ENCODE measurements at regions not wholly inside any gene's neighbourhood (a gene's known extent, or its start where the extent isn't known, plus 50 kb on each side); places are given as distances from the start of the nearest gene placed in this dataset.

DNA sequence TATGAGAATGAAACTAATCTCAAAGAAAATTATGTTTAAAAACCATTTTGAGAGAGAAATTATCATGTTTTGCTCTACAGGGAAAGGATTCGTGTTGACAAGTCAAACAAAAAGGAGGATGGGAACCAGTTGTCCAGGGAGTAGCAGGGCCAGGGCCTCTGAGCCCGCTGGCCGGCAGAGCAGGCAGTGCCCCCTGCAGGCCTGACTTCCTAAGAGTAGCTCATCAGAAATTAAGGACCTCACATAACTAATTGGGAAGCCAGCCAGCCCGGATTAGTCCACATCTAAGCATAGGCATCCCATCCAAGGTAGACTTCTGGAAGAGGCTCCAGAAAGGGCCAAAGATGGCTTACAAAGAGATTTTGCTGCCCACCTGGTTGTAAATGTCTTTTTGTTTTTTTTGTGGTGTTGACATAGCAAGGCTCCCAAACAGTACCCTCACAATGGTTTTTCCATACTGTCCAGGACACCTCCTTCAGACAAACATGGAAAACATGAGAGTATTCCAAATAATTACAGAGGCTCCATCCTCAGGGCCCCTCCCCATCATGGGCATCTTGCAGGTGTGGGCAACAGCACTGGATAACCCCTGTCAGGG, 241.2 kb upstream of the TANK start:
- peak; percentile 51 for DNase-seq (ENCODE audit: low spot score)

DNA sequence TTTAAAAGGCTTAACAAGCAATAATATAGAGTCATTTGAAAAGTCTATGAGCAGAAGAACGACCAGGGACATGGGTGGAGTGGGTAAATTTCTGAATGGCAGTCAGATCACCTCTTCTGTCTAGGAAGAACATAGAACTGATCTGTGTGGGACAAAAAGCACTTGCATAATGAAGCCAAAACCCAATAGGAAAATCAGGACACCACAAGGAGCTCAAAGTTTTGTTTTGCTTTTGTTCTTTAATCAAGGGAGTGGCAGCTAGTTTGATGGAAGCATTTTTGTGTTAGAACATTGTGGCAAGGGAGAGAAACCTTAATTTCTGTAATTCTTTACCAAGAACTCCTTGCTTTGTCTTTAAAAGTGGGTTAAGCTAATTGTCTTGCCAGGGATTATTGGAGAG, 240.2 kb upstream of the TANK start:
- no peak for DNase-seq (ENCODE audit: low spot score)

DNA sequence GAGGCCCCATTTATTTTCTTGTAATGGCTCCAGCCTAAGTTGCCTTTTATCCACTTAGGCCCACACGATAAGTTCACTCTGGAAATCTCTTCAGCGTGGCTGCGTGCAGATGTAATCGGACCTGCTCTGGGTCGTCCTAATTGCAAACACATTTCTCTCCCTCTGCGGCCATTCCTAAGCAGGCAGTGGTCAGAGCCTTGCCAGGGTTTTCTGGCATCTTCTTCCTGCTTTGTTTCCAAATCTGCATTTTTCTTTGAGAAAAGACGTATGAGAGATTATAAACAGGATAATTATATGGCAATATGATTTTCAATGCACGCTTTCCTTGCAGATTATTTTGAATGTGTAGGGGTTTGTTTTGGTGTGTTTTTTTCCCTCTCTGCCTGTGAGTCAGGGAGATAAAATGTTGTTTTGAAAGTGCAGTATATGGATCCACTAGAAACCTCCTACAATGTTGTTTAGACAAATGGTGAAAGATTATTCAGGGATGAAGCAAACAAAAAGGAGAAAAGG, 239.4 kb upstream of the TANK start:
- DNase-seq (ENCODE audit: low spot score), result peak; percentile 81

DNA sequence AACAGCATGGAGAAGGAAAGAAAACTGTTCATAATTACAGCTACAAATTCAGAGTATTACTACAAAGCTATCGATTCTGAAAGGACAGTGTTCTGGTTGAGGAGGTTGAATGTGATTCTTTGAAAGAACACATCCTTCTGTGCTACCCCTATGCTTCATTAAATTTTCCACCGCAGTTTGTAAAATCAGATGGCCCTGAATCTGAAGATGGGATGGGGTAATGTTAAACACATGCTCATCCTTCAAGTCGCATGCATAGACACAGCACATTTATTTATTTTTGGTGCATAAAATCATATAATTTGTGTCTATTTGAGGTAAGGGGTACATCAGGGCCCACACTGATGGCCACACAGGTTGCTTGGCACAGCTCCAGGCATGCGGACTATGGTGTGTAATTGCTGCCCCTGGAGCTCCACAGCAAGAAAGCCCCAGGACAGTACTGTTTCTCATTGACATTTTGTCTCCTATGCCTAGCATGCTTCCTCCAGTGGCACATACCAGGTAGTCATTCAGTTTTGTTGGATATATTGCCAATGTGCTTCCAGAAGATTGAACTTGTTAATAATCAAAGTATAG, 238.8 kb upstream of the TANK start:
- DNase-seq (ENCODE audit: low spot score), result no peak

DNA sequence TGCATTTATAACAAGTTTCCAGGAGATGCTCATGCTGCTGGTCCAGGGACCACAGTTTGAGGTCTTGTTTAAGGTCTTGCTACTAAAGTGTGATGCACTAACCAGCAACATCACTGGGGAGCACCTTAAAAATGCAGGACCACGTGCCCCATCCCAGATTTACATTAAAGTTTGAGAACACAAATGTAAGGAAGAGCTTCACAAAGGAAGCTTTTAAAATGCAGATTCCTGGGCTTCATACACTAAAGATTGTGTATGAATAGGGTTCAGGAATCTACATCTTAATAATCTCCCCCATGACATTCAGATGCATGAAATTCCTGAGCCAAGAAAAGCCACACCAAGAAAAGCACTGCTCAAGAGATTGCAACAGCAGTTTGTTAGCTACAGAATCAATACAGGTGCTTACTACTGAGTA, 235.3 kb upstream of the TANK start:
- no peak for DNase-seq (ENCODE audit: low spot score)

DNA sequence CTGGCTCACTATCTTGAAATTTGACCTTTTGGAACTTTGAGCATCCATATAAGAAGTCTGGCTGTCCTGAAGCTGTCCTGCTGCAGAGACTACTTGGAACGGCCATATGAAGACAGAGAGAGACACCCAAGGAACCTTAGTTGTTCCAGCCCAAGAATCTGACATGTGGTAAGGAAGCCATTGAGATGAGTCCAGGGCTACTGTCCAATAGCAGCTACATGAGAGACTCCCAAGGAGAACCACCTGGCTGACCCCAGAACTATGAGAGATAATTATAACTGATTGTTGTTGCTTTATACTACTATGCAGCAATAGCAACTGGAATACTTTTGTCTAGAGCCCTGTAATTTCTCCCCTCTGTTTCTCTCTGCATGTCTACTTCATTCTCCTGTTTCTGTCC, 234.3 kb upstream of the TANK start:
- no peak for DNase-seq (ENCODE audit: low spot score)

DNA sequence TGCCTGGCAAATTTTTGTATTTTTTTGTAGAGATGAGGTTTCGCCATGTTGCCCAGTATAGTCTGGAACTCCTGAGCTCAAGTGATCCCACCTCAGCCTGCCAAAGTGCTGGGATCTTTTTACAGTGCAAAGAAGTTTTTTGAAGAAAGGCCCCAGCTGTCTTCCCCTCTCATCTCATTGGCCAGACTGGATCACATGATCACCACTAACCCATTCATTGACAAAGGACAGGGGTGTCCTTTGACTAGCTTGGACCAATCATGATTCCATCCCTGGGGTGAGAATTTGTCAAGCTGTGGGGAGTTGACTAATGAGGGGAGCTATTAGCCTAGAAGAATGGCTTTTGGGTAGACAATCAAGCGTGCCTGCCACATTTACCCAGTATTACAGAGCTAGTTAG, 232.9 kb upstream of the TANK start:
- DNase-seq (ENCODE audit: low spot score), result no peak

DNA sequence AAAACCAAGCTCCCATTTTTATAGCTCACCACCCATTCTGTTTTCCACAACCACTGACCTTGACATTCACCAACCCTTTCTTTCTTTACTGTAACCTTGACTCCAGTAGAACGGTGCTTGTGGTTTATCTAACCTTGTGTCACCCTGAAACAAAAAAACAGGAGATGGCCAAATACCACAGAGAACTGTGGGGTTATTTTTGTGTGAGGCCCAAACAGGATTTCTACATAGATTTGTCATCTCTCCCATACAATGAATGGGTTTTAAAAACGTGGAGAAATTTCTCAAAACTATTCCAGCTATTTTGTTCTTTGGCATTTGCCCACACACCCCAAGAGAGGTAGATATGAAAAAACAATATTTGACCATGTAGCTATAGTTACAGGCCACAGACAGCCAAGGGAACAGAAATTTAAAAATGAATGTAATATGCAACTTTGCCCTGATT, 231.3 kb upstream of the TANK start:
- no peak for DNase-seq (ENCODE audit: low spot score)

DNA sequence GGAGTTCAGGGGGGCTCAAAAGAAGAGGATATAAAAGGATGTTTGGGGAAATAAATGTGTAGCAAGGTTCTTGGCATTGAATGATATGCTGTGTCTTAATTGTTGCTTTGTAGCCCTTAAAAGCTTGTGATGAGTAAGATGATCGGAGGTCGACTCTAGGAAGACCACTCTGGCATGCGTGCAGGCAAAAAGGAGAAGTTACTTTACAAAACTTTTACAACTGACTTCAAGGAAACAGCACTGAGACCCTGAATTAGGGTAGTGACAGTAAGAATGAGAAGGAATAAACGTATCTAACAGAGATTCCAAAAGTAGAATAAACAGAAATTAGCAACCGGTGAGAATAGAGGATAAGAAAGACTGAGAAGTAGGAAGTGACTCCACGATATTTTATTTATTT, 228.7 kb upstream of the TANK start:
- no peak for DNase-seq (ENCODE audit: low spot score)

DNA sequence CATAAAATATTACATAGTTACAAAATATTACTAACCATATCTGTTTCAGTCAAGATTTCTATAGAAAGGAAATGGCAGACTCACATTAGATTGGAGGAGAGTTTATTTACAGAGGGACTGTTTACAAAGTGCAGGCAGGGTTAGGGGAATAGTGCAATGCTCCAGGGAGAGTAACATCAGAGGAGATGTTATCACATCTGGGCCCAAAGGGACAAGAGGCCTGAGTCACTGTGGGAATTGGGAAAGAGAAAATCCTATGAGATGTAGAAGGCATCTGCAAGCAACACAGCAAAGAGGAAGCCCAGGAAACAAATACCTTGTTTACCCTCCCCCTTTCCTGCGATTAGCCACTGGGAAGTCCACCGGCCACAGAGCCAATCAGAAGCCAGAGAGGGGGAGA, 227.3 kb upstream of the TANK start:
- DNase-seq (ENCODE audit: low spot score), result peak; percentile 37

DNA sequence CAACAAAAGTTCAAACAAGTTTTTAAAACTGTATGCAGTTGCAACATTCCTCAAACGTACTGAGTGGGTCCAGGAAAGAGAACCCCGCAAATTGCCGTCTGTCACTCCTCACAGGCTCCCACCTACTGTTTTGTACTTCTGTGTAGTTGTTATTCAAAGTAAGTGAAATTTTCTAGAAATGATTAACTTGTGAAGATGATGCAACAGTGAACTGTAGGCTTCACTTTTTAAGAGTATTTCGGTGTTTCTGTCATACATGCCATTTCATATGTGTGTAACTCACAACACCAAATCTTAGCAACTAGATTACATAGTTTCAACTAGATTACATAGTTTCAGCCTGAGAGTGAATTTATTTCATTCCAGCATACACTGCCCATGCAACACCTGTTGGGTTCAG, 226.0 kb upstream of the TANK start:
- no peak for DNase-seq (ENCODE audit: low spot score)

DNA sequence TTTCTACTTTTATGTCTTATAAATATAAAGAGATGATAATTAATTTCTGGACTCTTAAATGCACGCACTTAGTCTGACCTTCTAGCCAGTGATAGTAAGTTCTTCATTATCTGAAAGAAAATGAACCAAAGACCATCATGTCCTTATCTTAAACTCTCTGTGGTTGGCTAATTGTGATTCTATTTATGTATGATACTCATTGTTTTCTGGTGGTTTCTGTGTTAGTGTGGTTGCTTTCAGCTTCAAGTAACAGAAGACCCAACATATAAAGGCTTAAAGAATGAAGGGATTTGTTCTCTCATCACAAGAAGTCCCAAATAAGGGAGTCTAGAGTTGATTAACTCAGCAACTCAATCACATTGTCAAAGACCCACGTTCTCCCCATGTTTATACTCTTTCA, 225.2 kb upstream of the TANK start:
- no peak for DNase-seq (ENCODE audit: low spot score)

DNA sequence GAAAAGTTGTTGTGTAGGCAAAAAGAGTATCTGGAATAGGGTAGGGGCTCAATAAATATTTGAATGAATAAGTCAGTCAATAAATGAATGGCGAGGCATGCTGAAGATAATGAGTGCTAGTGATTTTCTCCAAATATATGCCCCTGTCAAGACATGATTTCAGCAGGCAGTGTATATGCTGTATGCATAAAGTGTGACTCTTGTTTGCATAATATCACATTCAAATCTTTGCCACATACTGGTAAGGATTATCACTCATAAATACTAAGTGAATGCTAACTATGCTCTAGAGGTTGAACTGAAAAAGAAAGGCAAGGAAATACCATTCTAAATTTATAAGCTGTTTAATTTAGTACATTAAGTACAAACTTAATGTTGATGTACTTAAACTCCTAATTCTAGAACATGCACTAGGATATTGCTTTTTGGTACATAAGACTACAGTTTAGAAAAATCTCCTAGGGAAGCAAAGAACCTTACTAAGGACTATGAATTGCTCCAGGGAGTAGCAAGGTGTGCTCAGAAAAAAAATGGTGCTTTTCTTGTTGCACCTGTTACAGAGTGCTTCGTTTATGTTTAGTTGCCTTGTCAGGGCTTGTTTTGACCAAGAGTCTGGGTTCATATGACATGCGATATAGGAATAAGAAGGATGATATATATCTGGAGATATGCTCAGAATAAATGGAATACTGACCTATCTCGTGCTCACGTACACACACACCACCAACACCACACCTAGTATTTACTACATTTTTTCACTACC, 224.0 kb upstream of the TANK start:
- DNase-seq (ENCODE audit: low spot score), result no peak

DNA sequence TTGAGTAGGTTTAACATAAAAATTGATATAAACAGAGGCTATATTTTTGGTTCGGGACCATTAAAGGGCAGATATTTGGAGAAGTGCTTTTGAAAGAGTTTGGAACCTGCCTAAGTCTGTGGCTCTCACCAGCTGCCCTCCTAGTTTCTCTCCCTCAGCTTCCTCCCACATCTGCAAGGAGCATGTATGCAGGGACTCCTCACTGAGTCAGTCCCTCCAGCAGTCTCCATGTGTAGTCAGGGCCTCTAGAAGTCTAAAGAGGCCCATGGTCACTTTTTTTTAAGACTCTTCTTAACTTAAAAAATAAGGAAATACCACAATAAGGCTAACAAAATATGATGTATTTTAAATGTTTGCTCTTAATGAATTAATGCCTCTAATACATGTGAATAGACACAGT, 220.0 kb upstream of the TANK start:
- no peak for DNase-seq (ENCODE audit: low spot score)

DNA sequence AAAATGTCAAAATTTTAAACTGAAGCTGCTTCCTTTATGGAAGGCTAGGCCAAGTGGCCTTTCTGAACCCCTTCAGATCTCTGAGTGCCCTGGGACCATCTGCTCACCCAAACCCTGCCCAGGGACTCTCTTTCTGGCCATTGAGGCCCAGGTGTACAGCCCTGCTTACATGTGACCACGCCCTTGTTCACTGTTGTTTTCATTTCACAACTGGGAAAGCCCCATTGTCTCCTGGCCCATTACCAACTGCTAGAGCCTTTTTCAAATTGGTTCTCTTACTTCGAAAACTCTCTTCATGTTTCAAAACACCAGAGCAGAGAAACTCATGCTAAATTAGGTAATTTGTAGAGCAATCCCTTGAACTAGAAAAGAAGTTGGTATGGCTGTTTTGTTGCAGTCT, 219.5 kb upstream of the TANK start:
- DNase-seq (ENCODE audit: low spot score), result no peak

DNA sequence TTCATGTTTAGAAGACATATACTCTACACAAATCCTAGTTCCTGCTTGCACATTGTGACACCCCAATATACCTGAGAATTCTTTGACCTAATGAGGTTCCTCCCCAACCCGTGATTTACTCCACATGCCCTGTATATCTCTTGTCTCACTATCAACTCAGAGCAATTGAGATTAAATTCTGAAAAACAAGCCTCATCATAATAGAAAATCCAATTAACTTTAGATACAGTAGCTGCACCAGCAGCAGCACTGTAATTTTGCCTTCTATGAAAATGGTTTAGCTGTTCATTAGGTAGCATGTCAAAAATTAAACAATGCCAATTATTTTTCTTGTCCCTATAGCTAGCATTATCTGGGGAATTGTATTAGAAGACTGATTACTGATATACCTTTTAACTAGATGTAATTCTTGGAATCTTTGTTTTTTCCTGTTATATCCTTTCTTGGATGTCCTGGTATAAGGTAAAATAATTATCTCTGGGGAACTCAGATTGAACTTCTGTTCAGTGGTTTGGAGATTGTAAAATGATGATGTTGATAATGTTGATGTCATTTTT, 218.9 kb upstream of the TANK start:
- DNase-seq (ENCODE audit: low spot score), result no peak

DNA sequence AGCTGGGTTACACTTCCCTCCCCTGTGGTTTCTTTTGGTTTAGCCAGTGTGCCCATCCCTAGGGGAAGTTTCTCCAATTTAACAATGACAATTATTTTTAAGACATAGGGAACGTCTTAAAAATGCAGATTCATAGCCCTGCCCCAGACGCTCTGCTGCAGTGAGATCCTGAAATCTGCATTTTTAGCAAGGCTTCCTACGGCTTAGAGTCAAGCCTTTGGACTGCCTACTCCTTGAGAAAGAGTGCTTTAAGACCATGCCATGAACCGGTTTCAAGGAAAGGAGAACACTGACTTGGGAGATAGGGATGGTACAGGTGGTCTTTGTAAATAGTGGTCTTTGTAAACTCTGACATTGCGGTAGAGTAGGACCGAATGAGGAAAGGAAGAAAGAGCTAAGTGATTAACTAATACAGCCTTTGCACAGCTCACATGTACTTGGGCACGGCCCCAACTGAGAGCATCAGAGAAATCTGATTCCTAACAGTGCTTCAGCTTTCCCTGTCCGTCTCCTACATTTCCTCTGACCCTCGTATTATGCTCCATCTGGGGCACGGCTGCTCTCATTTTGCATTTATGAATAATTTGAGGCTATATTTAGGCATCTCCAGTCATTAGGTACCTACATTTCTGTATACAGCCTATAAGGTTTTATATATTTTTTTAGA, 217.6 kb upstream of the TANK start:
- no peak for DNase-seq (ENCODE audit: low spot score)

DNA sequence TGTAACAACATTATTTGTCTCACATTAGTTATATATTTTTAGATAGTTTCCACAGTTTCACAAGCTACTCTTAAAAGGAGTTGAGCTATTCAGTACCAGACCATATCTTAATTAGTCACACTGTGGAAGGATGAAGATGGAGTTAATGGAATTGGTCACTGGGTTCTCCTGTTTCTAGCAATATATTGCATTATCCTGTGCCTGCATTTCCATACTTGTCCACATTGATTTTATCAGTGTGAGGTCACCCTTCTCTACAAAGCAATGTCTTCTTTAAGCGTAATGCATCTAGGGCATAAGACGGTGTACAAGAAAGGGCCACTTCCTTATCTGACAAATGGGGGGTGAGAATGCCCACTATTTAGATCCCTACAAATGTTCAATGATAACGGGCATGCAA, 216.8 kb upstream of the TANK start:
- no peak for DNase-seq (ENCODE audit: low spot score)

DNA sequence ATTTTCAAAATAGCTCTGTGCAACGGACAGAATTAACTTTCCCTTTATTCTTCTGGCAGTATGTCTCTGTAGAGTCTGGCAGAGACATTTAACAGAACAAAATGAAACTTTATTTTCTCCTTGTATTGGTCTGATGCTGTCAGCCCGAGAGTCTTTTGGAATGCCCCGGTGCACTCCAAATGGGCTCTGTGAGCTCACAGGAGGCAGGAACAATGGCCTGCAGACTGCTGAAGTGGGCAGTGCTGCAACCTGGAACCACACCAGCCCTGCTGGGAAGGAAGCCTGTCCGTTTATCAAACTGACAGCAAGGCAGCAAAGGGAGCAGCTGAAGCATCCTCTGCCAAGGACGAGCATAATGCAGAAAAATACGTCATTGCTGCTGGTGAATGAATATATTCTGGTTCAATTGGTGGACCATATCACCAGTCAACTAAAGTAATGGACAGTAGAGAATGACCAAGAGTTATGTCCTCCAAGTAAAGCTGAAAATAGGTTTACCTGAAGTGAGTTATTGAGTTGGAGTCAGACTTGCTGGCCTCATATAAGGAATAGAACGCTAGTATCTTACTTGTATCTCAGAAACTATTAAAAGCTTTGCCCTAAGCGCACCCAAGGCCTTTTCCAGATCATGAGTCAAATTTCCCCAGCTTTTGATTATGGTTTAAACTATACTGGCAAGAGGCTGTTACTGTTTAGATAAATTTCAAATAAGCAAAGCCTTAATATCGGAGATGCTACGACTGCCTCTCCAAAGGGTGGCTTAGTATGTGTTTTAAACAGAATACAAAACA, 207.6 kb upstream of the TANK start:
- peak; percentile 29 for DNase-seq (ENCODE audit: low spot score)

DNA sequence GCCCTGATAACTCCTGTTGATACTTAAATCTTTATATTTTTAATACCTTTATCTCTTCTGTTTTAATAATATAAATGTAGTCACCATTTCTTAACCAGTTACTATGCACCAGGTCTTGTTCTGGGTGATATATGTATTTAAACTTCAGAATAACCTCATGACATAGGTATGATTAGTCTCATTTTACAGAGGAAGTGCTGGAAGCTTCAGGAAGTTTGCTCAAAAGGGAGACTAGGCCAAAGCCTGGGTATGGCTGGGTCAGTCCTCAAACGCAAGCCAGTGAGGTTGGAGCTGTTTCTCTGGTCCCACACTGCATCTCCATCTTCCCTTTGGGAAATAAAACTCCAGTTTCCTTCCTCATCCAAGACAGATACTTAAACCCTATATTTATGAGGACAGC, 204.7 kb upstream of the TANK start:
- DNase-seq (ENCODE audit: low spot score), result no peak

DNA sequence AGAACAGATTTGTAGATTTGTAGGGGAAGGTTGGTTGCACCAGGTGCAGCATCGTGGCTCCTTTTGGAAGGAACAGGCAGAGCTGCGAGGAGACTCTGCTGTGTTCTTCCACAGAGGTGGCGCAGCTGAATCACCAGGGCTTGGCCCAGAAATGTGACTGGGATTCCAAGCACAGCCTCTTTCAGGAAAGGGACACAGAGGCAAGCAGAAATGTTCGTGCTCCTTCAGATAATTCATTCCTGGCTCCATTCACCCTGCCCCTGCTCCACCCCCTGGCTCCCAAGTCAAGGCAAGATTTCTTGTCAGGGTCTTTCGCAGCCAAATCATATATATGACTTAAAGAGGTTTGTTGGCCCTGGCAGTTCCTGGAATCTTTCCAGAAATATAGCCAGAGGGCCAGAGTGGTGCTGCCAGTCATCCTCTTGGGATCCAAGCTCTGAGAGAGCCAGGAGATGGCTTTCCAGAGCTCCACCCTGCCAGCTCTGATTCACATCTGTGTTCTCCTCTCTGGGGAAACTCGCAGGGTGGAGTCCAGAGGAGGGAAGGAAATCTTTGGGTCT, 203.9 kb upstream of the TANK start:
- DNase-seq (ENCODE audit: low spot score), result peak; percentile 26
